WERI-Rb-1 (cell line): ENCODE measurements at regions not wholly inside any gene's neighbourhood (a gene's known extent, or its start where the extent isn't known, plus 50 kb on each side); places are given as distances from the start of the nearest gene placed in this dataset.

ENCODE experiments used
- DNase-seq: peaks from one replicate; pipeline ENCODE4 v3.0.0-alpha.2; 2020
- H3K27ac ChIP-seq: fragments of 250-450 bp; sonication (Bioruptor Pico); 2 replicates; pipeline ENCODE4 v1.5.1; 2020; ENCODE audit warnings: mild to moderate bottlenecking, moderate library complexity
- H3K27me3 ChIP-seq: fragments of 250-450 bp; sonication (Bioruptor Pico); 2 replicates; pipeline ENCODE4 v1.5.1; 2021; ENCODE audit warnings: mild to moderate bottlenecking, low read depth, moderate library complexity; ENCODE audit not compliant: insufficient read depth, severe bottlenecking
- H3K36me3 ChIP-seq: fragments of 250-450 bp; sonication (Bioruptor Pico); 2 replicates; pipeline ENCODE4 v1.5.1; 2020; ENCODE audit warnings: mild to moderate bottlenecking, moderate library complexity
- H3K4me3 ChIP-seq: 2 replicates; pipeline ENCODE4 v1.5.1; 2011; ENCODE audit warnings: low read depth, mild to moderate bottlenecking, control low read depth, low read length
- H3K9me3 ChIP-seq: fragments of 250-450 bp; sonication (Bioruptor Pico); 2 replicates; pipeline ENCODE4 v1.5.1; 2021; ENCODE audit warnings: mild to moderate bottlenecking, moderate library complexity; ENCODE audit not compliant: severe bottlenecking
- CTCF ChIP-seq: IDR thresholded peaks from 2 replicates; pipeline ENCODE4 v1.5.1; 2011; ENCODE audit warnings: low read depth, mild to moderate bottlenecking, control low read depth, inconsistent platforms, low read length

GRCh38 chr6:2351807-2352431 is 106.5 kb upstream of the GMDS start:
- Histone ChIP-seq H3K9me3 (no peaks in the 10 kb centered on the region), H3K27ac (no peak overlapping the region), H3K4me3 (no peak overlapping the region), H3K36me3 (no peaks in the 10 kb centered on the region), H3K27me3 (peaks cover 13% of the 10 kb centered on the region)
- DNase-seq: no peak
- no peak for TF ChIP-seq CTCF

GRCh38 chr6:2351090-2351489 is 105.7 kb upstream of the GMDS start:
- TF ChIP-seq CTCF: no peak
- DNase-seq: no peak
- no peak overlapping the region for H3K4me3 ChIP-seq
- no peaks in the 10 kb centered on the region for H3K36me3 ChIP-seq
- H3K9me3 ChIP-seq: no peaks in the 10 kb centered on the region
- no peak overlapping the region for H3K27ac ChIP-seq
- H3K27me3 ChIP-seq: peaks cover 12% of the 10 kb centered on the region

GRCh38 chr6:2346078-2346477 is 100.7 kb upstream of the GMDS start:
- DNase-seq: no peak
- peaks cover 4% of the 10 kb centered on the region for H3K27me3 ChIP-seq
- no peaks in the 10 kb centered on the region for H3K36me3 ChIP-seq
- no peak for TF ChIP-seq CTCF
- H3K9me3 ChIP-seq: no peaks in the 10 kb centered on the region
- H3K4me3 ChIP-seq: no peak overlapping the region
- H3K27ac ChIP-seq: no peak overlapping the region

- Histone ChIP-seq H3K27ac (no peak overlapping the region), H3K27me3 (peaks cover 4% of the 10 kb centered on the region), H3K9me3 (no peaks in the 10 kb centered on the region), H3K4me3 (no peak overlapping the region), H3K36me3 (no peaks in the 10 kb centered on the region)
- no peak for TF ChIP-seq CTCF
- DNase-seq: no peak
Measured at GRCh38 chr6:2344319-2344905, 99.0 kb upstream of the GMDS start.

- no peak overlapping the region for H3K27ac ChIP-seq
- H3K27me3 ChIP-seq: no peaks in the 10 kb centered on the region
- DNase-seq: no peak
- H3K36me3 ChIP-seq: no peaks in the 10 kb centered on the region
- TF ChIP-seq CTCF: no peak
- no peak overlapping the region for H3K4me3 ChIP-seq
- H3K9me3 ChIP-seq: peaks cover 4% of the 10 kb centered on the region
Measured at GRCh38 chr6:2327591-2327990, 82.2 kb upstream of the GMDS start.
